Uterus (tissue), 2 donors: ENCODE measurements at regions not wholly inside any gene's neighbourhood (a gene's known extent, or its start where the extent isn't known, plus 50 kb on each side); places are given as distances from the start of the nearest gene placed in this dataset.

Experiments used
- CTCF ChIP-seq, 4 experiments: fragments of 200-600 bp in 2 of 4; fragments of 450-650 bp in 2 of 4; sonication (generic) in 2 of 4; IDR thresholded peaks; one replicate each; pipeline ENCODE4 v1.5.1; 2016 to 2019; ENCODE audit warnings: antibody characterized with exemption in 4 of 4, mild to moderate bottlenecking in 2 of 4, moderate library complexity in 1 of 4
- POLR2A ChIP-seq, 2 donors: fragments of 450-650 bp; IDR thresholded peaks; one replicate each; pipeline ENCODE4 v1.6.1; 2016; ENCODE audit warnings: antibody characterized with exemption in 2 of 2, mild to moderate bottlenecking in 1 of 2, moderate library complexity in 1 of 2

GRCh38 chr10:63915240-63915639, 394.0 kb downstream of the REEP3 start:
- TF ChIP-seq CTCF (IDR thresholded peaks at IDR 0.05) = no peak
- no peak for TF ChIP-seq POLR2A (IDR thresholded peaks at IDR 0.05)
